Activated CD8-positive, alpha-beta memory T cell treated with anti-CD3 and anti-CD28 coated beads for 36 hours (primary cell): ENCODE measurements at regions not wholly inside any gene's neighbourhood (a gene's known extent, or its start where the extent isn't known, plus 50 kb on each side); places are given as distances from the start of the nearest gene placed in this dataset.
"Not testable (repeated sequence)": the region's sequence is repeated elsewhere in the genome, so short reads cannot be mapped to it uniquely, and the experiment has no call there.

ENCODE experiments used
- CTCF ChIA-PET: fragments of 350-600 bp; sonication (Branson Sonifier 250); formaldehyde crosslinking; loops from one replicate; lab custom pipeline; 2021; ENCODE audit warnings: antibody characterized with exemption; lab: Charles Lee
- POLR2A ChIA-PET: fragments of 350-600 bp; sonication (Branson Sonifier 250); formaldehyde crosslinking; loops from one replicate; lab custom pipeline; 2021; ENCODE audit warnings: antibody characterized with exemption; lab: Charles Lee

DNA sequence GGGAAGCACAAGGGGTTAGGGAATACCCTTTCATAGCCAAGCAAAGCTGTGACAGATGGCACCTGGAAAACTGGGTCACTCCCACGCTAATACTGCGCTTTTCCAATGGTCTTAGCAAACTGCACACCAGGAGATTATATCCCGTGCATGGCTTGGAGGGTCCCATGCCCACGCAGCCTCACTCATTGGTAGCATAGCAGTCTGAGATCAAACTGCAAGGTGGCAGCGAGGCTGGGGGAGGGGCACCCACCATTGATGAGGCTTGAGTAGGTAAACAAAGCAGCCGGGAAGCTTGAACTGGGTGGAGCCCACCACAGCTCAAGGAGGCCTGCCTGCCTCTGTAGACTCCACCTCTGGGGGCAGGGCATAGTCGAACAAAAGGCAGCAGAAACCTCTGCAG is 63.2 kb upstream of the ADAMTS3 start:
- POLR2A ChIA-PET, CTCF ChIA-PET: not testable (repeated sequence)

- ChIA-PET CTCF (no interaction called here), POLR2A (no interaction called here)
Measured at GRCh38 chr4:72631296-72631695, 62.3 kb upstream of the ADAMTS3 start.

GRCh38 chr4:72629540-72629939 is 60.5 kb upstream of the ADAMTS3 start:
- ChIA-PET POLR2A (no interaction called here), CTCF (no interaction called here)

GRCh38 chr4:72627723-72628122 is 58.7 kb upstream of the ADAMTS3 start:
- ChIA-PET CTCF (no interaction called here), POLR2A (no interaction called here)
